ENCODE measurements at regions not wholly inside any gene's neighbourhood (a gene's known extent, or its start where the extent isn't known, plus 50 kb on each side); places are given as distances from the start of the nearest gene placed in this dataset.

DNA sequence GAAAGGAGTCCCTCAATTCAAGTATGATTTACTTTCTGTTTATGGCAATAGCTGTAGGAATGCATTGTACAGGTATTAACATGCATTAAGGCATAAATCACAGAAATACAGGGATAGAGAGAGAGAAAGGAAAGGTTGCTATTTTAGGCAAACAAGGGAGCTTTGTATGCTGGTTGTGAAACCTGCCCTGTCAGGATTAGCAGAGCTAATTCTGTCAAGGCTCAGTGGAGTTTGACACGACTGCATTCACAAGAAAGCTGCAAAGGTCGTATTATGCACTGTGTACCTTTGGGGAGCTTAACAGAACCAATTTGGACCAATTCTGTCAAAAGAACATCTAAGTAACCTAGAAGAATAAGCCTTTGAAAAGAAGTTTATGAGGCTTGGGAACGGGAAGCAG, 239.3 kb downstream of the GRIA2 start:
- Histone ChIP-seq H3K36me3 (ENCODE audit: low read depth) (no peaks in the 10 kb centered on the region), H3K9me3 (no peaks in the 10 kb centered on the region), H3K4me3 (no peak overlapping the region), H3K4me1 (ENCODE audit: low read depth) (no peaks in the 10 kb centered on the region)
- no peak for ATAC-seq
- TF ChIP-seq, protein P1, sequence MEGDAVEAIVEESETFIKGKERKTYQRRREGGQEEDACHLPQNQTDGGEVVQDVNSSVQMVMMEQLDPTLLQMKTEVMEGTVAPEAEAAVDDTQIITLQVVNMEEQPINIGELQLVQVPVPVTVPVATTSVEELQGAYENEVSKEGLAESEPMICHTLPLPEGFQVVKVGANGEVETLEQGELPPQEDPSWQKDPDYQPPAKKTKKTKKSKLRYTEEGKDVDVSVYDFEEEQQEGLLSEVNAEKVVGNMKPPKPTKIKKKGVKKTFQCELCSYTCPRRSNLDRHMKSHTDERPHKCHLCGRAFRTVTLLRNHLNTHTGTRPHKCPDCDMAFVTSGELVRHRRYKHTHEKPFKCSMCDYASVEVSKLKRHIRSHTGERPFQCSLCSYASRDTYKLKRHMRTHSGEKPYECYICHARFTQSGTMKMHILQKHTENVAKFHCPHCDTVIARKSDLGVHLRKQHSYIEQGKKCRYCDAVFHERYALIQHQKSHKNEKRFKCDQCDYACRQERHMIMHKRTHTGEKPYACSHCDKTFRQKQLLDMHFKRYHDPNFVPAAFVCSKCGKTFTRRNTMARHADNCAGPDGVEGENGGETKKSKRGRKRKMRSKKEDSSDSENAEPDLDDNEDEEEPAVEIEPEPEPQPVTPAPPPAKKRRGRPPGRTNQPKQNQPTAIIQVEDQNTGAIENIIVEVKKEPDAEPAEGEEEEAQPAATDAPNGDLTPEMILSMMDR (IDR thresholded peaks at IDR 0.05), result no peak
- intact Hi-C loops (cut with DNase I, micrococcal nuclease), result no loop called here
- DNase-seq, result no peak

GRCh38 chr4:157447195-157447594, 226.7 kb downstream of the GRIA2 start:
- intact Hi-C loops (cut with DNase I, micrococcal nuclease), result no loop called here
- ATAC-seq (no peak), DNase-seq (no peak)
- TF ChIP-seq, protein P1 (IDR thresholded peaks at IDR 0.05), result no peak
- Histone ChIP-seq H3K9me3 (no peaks in the 10 kb centered on the region), H3K4me3 (no peak overlapping the region), H3K4me1 (ENCODE audit: low read depth) (no peaks in the 10 kb centered on the region), H3K36me3 (ENCODE audit: low read depth) (no peaks in the 10 kb centered on the region)

GRCh38 chr4:157444014-157444413, 223.5 kb downstream of the GRIA2 start:
- Histone ChIP-seq H3K9me3 (no peaks in the 10 kb centered on the region), H3K36me3 (ENCODE audit: low read depth) (no peaks in the 10 kb centered on the region), H3K4me1 (ENCODE audit: low read depth) (no peaks in the 10 kb centered on the region), H3K4me3 (no peak overlapping the region)
- DNase-seq (no peak), ATAC-seq (no peak)
- intact Hi-C loops (cut with DNase I, micrococcal nuclease), result no loop called here
- TF ChIP-seq, protein P1 (IDR thresholded peaks at IDR 0.05), result no peak

GRCh38 chr4:157443537-157443936, 223.0 kb downstream of the GRIA2 start:
- no peaks in the 10 kb centered on the region for H3K4me1 ChIP-seq (ENCODE audit: low read depth)
- DNase-seq (peak in 1 of 3 donors; percentile 17), ATAC-seq (no peak)
- no peaks in the 10 kb centered on the region for H3K9me3 ChIP-seq
- intact Hi-C loops (cut with DNase I, micrococcal nuclease), result no loop called here
- H3K36me3 ChIP-seq (ENCODE audit: low read depth), result no peaks in the 10 kb centered on the region
- TF ChIP-seq, protein P1 (IDR thresholded peaks at IDR 0.05), result no peak
- no peak overlapping the region for H3K4me3 ChIP-seq

GRCh38 chr4:157425897-157426296, 205.4 kb downstream of the GRIA2 start:
- no peak for DNase-seq
- H3K9me3 ChIP-seq, result peaks cover 5% of the 10 kb centered on the region
- H3K36me3 ChIP-seq (ENCODE audit: low read depth), result no peaks in the 10 kb centered on the region
- no peak overlapping the region for H3K4me3 ChIP-seq
- no peaks in the 10 kb centered on the region for H3K4me1 ChIP-seq (ENCODE audit: low read depth)
- ATAC-seq, result no peak
- TF ChIP-seq, protein P1 (IDR thresholded peaks at IDR 0.05), result no peak
- intact Hi-C loops (cut with DNase I, micrococcal nuclease), result no loop called here

DNA sequence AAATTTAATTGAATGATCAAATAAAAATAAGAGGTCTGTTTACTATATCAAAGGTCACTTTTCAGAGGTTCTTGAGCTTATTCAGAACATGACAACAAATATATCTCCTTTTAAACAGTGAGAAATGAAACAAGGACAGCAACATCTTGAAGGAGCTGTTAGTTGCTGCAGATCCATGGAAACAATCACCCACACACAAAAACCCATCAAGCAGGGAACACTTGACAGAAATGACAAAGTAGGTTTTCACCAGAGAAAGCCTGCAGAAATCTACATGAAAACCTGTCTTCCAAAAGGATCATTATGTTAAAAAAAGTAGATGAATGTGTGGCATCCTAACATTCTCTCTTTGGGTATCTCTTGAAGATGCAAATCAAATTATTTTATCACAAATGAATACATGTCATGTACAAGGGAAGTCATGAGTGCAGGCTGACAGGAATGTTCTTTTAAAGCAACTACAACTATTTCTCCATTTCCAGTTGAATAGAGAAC, 203.0 kb downstream of the GRIA2 start:
- intact Hi-C loops (cut with DNase I, micrococcal nuclease), result no loop called here
- DNase-seq (no peak), ATAC-seq (no peak)
- no peaks in the 10 kb centered on the region for H3K36me3 ChIP-seq (ENCODE audit: low read depth)
- peaks cover 5% of the 10 kb centered on the region for H3K9me3 ChIP-seq
- TF ChIP-seq, protein P1 (IDR thresholded peaks at IDR 0.05), result no peak
- H3K4me3 ChIP-seq, result no peak overlapping the region
- H3K4me1 ChIP-seq (ENCODE audit: low read depth), result no peaks in the 10 kb centered on the region

Data from mucosa of descending colon (tissue), 3 donors.